Dendritic cell treated with granulocyte-macrophage colony-stimulating factor and Interleukin-4, amounts not matched to agents 40 ng/mL and 50 ng/mL, for 4 days (primary cell): ENCODE measurements at regions not wholly inside any gene's neighbourhood (a gene's known extent, or its start where the extent isn't known, plus 50 kb on each side); places are given as distances from the start of the nearest gene placed in this dataset.

Experiments used
- H3K27ac Mint-ChIP-seq: one replicate; pipeline ENCODE4 v1.8.0; 2022; ENCODE audit warnings: mild to moderate bottlenecking, mixed read lengths
- H3K27me3 Mint-ChIP-seq: one replicate; pipeline ENCODE4 v1.8.0; 2022; ENCODE audit warnings: mild to moderate bottlenecking, mixed read lengths
- H3K36me3 Mint-ChIP-seq: one replicate; pipeline ENCODE4 v1.8.0; 2022; ENCODE audit warnings: low read depth, mixed read lengths
- H3K4me1 Mint-ChIP-seq: one replicate; pipeline ENCODE4 v1.8.0; 2022; ENCODE audit warnings: low read depth, mixed read lengths
- H3K4me3 Mint-ChIP-seq: one replicate; pipeline ENCODE4 v1.8.0; 2022; ENCODE audit warnings: mild to moderate bottlenecking, moderate library complexity, mixed read lengths
- H3K9me3 Mint-ChIP-seq: one replicate; pipeline ENCODE4 v1.8.0; 2022; ENCODE audit warnings: mixed read lengths
- intact Hi-C: fragments of 100-400 bp; cut with micrococcal nuclease; formaldehyde crosslinking; loops from one replicate; pipeline ENCODE4 v1.15.0; 2022

GRCh38 chr4:116453127-116453526 is 632.2 kb downstream of the TRAM1L1 start:
- no peak overlapping the region for H3K4me3 Mint-ChIP-seq
- H3K27me3 Mint-ChIP-seq: no peaks in the 10 kb centered on the region
- no peaks in the 10 kb centered on the region for H3K4me1 Mint-ChIP-seq
- H3K36me3 Mint-ChIP-seq: no peaks in the 10 kb centered on the region
- H3K9me3 Mint-ChIP-seq: no peaks in the 10 kb centered on the region
- no peak overlapping the region for H3K27ac Mint-ChIP-seq
- intact Hi-C loops: no loop called here

GRCh38 chr4:116449764-116450163 is 635.6 kb downstream of the TRAM1L1 start:
- intact Hi-C loops: no loop called here
- H3K27ac Mint-ChIP-seq: no peak overlapping the region
- no peaks in the 10 kb centered on the region for H3K27me3 Mint-ChIP-seq
- no peaks in the 10 kb centered on the region for H3K36me3 Mint-ChIP-seq
- H3K4me3 Mint-ChIP-seq: no peak overlapping the region
- no peaks in the 10 kb centered on the region for H3K4me1 Mint-ChIP-seq
- H3K9me3 Mint-ChIP-seq: no peaks in the 10 kb centered on the region

GRCh38 chr4:116444117-116444516 is 641.3 kb downstream of the TRAM1L1 start:
- H3K27ac Mint-ChIP-seq: no peak overlapping the region
- no peaks in the 10 kb centered on the region for H3K27me3 Mint-ChIP-seq
- no peaks in the 10 kb centered on the region for H3K4me1 Mint-ChIP-seq
- H3K4me3 Mint-ChIP-seq: no peak overlapping the region
- intact Hi-C loops: no loop called here
- no peaks in the 10 kb centered on the region for H3K9me3 Mint-ChIP-seq
- no peaks in the 10 kb centered on the region for H3K36me3 Mint-ChIP-seq

- intact Hi-C loops: no loop called here
- Mint-ChIP-seq H3K4me1 (no peaks in the 10 kb centered on the region), H3K9me3 (no peaks in the 10 kb centered on the region), H3K27me3 (no peaks in the 10 kb centered on the region), H3K27ac (no peak overlapping the region), H3K4me3 (no peak overlapping the region), H3K36me3 (no peaks in the 10 kb centered on the region)
Measured at GRCh38 chr4:116438981-116439729, 646.2 kb downstream of the TRAM1L1 start.

GRCh38 chr4:116438417-116438816 is 647.0 kb downstream of the TRAM1L1 start:
- Mint-ChIP-seq H3K36me3 (no peaks in the 10 kb centered on the region), H3K27me3 (no peaks in the 10 kb centered on the region), H3K4me1 (no peaks in the 10 kb centered on the region), H3K4me3 (no peak overlapping the region), H3K9me3 (no peaks in the 10 kb centered on the region), H3K27ac (no peak overlapping the region)
- intact Hi-C loops: no loop called here

GRCh38 chr4:116427666-116428065 is 657.7 kb downstream of the TRAM1L1 start:
- no peaks in the 10 kb centered on the region for H3K27me3 Mint-ChIP-seq
- H3K4me3 Mint-ChIP-seq: no peak overlapping the region
- no peaks in the 10 kb centered on the region for H3K36me3 Mint-ChIP-seq
- intact Hi-C loops: no loop called here
- H3K4me1 Mint-ChIP-seq: no peaks in the 10 kb centered on the region
- no peak overlapping the region for H3K27ac Mint-ChIP-seq
- H3K9me3 Mint-ChIP-seq: peaks cover 42% of the 10 kb centered on the region

GRCh38 chr4:116413222-116413621 is 672.2 kb downstream of the TRAM1L1 start:
- no peak overlapping the region for H3K27ac Mint-ChIP-seq
- intact Hi-C loops: no loop called here
- no peaks in the 10 kb centered on the region for H3K36me3 Mint-ChIP-seq
- H3K9me3 Mint-ChIP-seq: peaks cover 9% of the 10 kb centered on the region
- H3K4me3 Mint-ChIP-seq: no peak overlapping the region
- no peaks in the 10 kb centered on the region for H3K27me3 Mint-ChIP-seq
- H3K4me1 Mint-ChIP-seq: no peaks in the 10 kb centered on the region

GRCh38 chr4:116401293-116401692 is 684.1 kb downstream of the TRAM1L1 start:
- no peak overlapping the region for H3K4me3 Mint-ChIP-seq
- intact Hi-C loops: no loop called here
- no peaks in the 10 kb centered on the region for H3K36me3 Mint-ChIP-seq
- peaks cover 9% of the 10 kb centered on the region for H3K4me1 Mint-ChIP-seq
- peaks cover 9% of the 10 kb centered on the region for H3K9me3 Mint-ChIP-seq
- H3K27ac Mint-ChIP-seq: no peak overlapping the region
- no peaks in the 10 kb centered on the region for H3K27me3 Mint-ChIP-seq

GRCh38 chr4:116400480-116400879 is 684.9 kb downstream of the TRAM1L1 start:
- H3K27me3 Mint-ChIP-seq: no peaks in the 10 kb centered on the region
- no peak overlapping the region for H3K27ac Mint-ChIP-seq
- intact Hi-C loops: no loop called here
- H3K4me1 Mint-ChIP-seq: peaks cover 13% of the 10 kb centered on the region
- H3K36me3 Mint-ChIP-seq: no peaks in the 10 kb centered on the region
- H3K4me3 Mint-ChIP-seq: no peak overlapping the region
- H3K9me3 Mint-ChIP-seq: peaks cover 9% of the 10 kb centered on the region

GRCh38 chr4:116397714-116398113 is 687.7 kb downstream of the TRAM1L1 start:
- H3K27ac Mint-ChIP-seq: no peak overlapping the region
- H3K36me3 Mint-ChIP-seq: no peaks in the 10 kb centered on the region
- intact Hi-C loops: no loop called here
- H3K27me3 Mint-ChIP-seq: no peaks in the 10 kb centered on the region
- no peak overlapping the region for H3K4me3 Mint-ChIP-seq
- H3K4me1 Mint-ChIP-seq: peaks cover 13% of the 10 kb centered on the region
- no peaks in the 10 kb centered on the region for H3K9me3 Mint-ChIP-seq

- no peak overlapping the region for H3K4me3 Mint-ChIP-seq
- H3K27me3 Mint-ChIP-seq: no peaks in the 10 kb centered on the region
- peaks cover 13% of the 10 kb centered on the region for H3K4me1 Mint-ChIP-seq
- no peaks in the 10 kb centered on the region for H3K9me3 Mint-ChIP-seq
- H3K36me3 Mint-ChIP-seq: no peaks in the 10 kb centered on the region
- H3K27ac Mint-ChIP-seq: no peak overlapping the region
- intact Hi-C loops: no loop called here
Measured at GRCh38 chr4:116397291-116397690, 688.1 kb downstream of the TRAM1L1 start.

- Mint-ChIP-seq H3K27me3 (no peaks in the 10 kb centered on the region), H3K4me3 (no peak overlapping the region), H3K36me3 (no peaks in the 10 kb centered on the region), H3K4me1 (peaks cover 13% of the 10 kb centered on the region), H3K9me3 (no peaks in the 10 kb centered on the region), H3K27ac (no peak overlapping the region)
- intact Hi-C loops: no loop called here
Measured at GRCh38 chr4:116395408-116395807, 690.0 kb downstream of the TRAM1L1 start.

GRCh38 chr4:116391020-116391419 is 694.4 kb downstream of the TRAM1L1 start:
- H3K4me3 Mint-ChIP-seq: no peak overlapping the region
- no peaks in the 10 kb centered on the region for H3K9me3 Mint-ChIP-seq
- H3K27me3 Mint-ChIP-seq: no peaks in the 10 kb centered on the region
- intact Hi-C loops: no loop called here
- no peaks in the 10 kb centered on the region for H3K36me3 Mint-ChIP-seq
- no peak overlapping the region for H3K27ac Mint-ChIP-seq
- H3K4me1 Mint-ChIP-seq: peaks cover 2% of the 10 kb centered on the region

- H3K4me1 Mint-ChIP-seq: no peaks in the 10 kb centered on the region
- H3K9me3 Mint-ChIP-seq: no peaks in the 10 kb centered on the region
- intact Hi-C loops: no loop called here
- H3K27me3 Mint-ChIP-seq: no peaks in the 10 kb centered on the region
- no peaks in the 10 kb centered on the region for H3K36me3 Mint-ChIP-seq
- H3K4me3 Mint-ChIP-seq: no peak overlapping the region
- H3K27ac Mint-ChIP-seq: no peak overlapping the region
Measured at GRCh38 chr4:116389139-116389538, 696.2 kb downstream of the TRAM1L1 start.

GRCh38 chr4:116387937-116388474 is 697.4 kb downstream of the TRAM1L1 start:
- intact Hi-C loops: no loop called here
- H3K27ac Mint-ChIP-seq: no peak overlapping the region
- no peaks in the 10 kb centered on the region for H3K9me3 Mint-ChIP-seq
- H3K27me3 Mint-ChIP-seq: no peaks in the 10 kb centered on the region
- no peak overlapping the region for H3K4me3 Mint-ChIP-seq
- no peaks in the 10 kb centered on the region for H3K4me1 Mint-ChIP-seq
- H3K36me3 Mint-ChIP-seq: no peaks in the 10 kb centered on the region
